GM12864 (cell line): ENCODE measurements at regions not wholly inside any gene's neighbourhood (a gene's known extent, or its start where the extent isn't known, plus 50 kb on each side); places are given as distances from the start of the nearest gene placed in this dataset.
"Not testable (repeated sequence)": the region's sequence is repeated elsewhere in the genome, so short reads cannot be mapped to it uniquely, and the experiment has no call there.

ENCODE experiments used
- DNase-seq: peaks from one replicate; pipeline ENCODE4 v3.0.0-alpha.2; 2011; ENCODE audit warnings: low read depth
- H3K4me3 ChIP-seq: 2 replicates; pipeline ENCODE4 v1.5.1; 2011; ENCODE audit warnings: mild to moderate bottlenecking, low read depth, low read length, control low read depth
- TF ChIP-seq, protein P1 (sequence below): IDR thresholded peaks from 2 replicates; pipeline ENCODE4 v1.5.1; 2011; ENCODE audit warnings: low read depth, mild to moderate bottlenecking, moderate library complexity, low read length, control low read depth, inconsistent platforms; ENCODE audit errors: missing control alignments

DNA sequence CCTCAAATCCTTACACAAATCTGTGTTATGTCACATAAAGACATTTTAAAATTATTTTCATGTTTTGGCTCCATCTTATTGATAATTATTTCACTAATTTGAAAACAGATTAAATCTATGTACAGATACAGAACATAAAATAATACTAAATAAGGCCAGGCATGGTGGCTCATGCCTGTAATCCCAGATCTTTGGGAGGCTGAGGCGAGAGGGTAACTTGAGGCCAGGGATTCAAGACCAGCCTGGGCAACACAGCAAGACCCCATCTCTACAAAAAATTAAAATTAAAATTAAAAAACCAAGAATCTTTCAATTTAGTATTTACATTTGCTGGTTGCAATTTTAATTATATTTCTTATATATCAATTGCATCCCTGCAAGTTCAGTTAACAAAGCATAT is 246.4 kb upstream of the MKLN1 start:
- TF ChIP-seq, protein P1, sequence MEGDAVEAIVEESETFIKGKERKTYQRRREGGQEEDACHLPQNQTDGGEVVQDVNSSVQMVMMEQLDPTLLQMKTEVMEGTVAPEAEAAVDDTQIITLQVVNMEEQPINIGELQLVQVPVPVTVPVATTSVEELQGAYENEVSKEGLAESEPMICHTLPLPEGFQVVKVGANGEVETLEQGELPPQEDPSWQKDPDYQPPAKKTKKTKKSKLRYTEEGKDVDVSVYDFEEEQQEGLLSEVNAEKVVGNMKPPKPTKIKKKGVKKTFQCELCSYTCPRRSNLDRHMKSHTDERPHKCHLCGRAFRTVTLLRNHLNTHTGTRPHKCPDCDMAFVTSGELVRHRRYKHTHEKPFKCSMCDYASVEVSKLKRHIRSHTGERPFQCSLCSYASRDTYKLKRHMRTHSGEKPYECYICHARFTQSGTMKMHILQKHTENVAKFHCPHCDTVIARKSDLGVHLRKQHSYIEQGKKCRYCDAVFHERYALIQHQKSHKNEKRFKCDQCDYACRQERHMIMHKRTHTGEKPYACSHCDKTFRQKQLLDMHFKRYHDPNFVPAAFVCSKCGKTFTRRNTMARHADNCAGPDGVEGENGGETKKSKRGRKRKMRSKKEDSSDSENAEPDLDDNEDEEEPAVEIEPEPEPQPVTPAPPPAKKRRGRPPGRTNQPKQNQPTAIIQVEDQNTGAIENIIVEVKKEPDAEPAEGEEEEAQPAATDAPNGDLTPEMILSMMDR = no peak
- no peak overlapping the region for H3K4me3 ChIP-seq
- DNase-seq = no peak

DNA sequence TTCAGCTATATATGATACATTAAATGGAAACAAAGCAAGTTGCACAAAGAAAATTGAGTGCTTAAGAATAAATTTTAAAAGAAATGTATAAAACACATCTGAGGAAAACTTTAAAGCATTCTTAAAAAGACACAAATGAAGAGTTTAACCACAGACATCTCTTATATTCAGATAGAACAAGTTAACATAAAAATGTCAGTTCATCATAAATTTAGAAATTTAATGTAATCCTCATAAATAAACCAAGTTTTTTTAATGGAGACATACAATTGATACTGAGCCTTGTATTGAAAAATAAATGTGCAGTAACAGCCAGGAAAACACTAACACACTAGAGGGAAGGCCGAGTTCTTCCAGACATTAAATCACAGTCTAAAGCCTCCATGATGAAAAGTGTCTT is 243.9 kb upstream of the MKLN1 start:
- DNase-seq = no peak
- no peak overlapping the region for H3K4me3 ChIP-seq
- TF ChIP-seq, protein P1 = no peak

DNA sequence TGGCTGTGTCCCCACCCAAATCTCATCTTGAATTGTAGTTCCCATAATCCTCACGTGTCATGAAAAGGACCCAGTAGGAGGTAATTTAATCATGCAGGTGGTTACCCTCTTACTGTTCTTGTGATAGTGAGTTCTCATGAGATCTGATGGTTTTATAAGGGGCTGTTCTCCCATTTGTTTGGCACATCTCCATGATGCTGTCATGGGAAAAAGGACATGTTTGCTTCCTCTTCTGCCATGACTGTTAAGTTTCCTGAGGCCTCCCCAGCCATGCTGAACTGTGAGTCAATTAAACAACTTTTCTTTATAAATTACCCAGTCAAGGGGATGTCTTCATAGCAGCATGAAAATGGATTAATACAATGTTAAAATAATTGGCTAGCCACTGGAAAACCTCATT is 243.3 kb upstream of the MKLN1 start:
- DNase-seq, H3K4me3 ChIP-seq: not testable (repeated sequence)

DNA sequence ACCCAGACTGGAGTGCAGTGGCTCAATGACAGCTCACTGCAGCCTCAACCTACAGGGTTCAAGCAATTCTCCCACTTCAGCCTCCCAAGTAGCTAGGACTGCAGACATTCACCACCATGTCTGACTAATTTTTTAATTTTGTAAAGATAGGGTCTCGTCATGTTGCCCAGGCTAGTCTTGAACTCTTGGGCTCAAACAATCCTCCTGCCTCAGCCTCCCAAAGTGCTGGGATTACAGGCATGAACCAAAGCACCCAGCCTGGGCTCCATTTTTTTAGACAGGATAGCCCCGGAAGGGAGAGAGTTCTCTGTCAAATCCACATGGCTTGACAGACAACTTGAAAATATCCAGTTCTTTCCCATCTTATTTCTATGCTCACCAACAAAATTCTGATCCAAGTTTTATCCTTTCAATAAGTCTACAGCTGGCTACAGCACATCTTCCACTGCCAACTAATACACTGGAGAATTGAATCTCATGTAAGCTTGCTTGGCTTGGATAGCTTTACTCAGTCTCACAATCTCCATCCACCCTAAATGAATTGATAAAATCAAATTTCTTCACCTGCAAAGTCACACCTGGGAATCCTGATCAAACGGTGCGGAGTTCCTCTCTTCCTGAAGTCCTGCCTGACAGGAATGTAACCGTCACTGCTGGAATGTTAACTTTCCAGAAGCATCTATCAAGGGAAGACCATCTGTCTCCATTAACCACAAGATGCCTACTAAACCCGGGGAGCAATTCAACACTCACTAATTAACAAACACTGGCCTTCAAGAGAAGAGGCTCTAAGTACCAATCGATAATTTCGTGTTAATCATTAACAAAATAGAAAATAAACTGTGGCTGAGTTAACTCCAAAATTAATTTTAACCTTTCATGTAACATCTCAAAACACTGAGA is 239.7 kb upstream of the MKLN1 start:
- TF ChIP-seq, protein P1 = no peak
- H3K4me3 ChIP-seq = no peak overlapping the region
- no peak for DNase-seq

DNA sequence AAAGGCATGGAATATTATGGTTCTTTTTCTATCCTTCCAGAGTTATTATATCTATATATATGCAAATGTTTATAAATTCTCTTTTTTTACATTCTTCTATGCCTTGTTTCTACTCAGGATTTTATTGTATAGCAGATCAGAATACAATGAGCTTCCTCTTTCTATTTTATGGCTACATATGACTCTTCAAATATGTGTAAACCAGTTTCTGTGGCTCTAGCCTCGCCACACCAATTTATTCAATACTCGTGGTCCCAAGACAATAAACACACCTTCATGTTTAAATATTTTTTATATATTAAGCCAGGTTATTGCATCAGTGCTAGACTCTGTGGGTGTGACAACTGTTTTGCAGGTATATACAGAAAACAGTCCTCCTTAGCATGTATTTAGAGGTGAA is 237.5 kb upstream of the MKLN1 start:
- no peak for DNase-seq
- TF ChIP-seq, protein P1 = no peak
- H3K4me3 ChIP-seq = no peak overlapping the region

DNA sequence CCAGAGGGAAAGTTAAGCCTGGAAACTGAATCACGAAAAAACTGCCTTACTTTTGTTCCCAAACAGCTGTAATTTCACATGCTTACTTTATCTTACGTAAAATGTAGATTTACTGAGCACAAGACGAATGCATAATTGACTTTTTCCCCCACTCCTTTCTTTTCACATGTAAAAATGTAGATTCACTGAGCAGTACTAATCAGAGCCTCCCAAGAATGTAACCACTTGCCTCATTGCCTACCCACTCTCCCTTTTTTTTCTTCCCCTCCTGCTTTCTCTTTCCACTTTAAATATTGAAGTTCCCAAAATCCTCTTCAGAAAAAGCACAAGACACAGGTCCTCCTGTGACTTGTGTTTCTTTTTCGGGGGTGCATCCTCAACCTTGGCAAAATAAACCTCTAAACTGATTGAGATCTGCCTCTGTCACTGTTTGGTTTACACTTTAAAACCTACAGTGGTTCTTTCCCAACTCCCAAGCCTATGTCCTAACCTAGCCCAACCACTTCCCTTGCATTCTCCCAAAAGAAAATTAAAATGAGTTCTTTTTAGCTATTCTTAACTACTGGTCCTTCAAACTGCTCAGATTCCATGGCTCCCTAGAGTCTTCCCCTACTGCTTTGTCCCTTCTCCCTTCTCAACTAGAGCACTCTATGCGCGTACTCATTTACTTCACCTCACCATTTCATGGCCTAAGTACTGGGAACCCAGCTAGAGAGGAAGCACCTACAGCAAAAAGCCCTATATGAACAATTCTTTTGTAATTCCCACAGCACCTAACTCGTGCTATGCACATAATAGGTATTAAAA is 236.6 kb upstream of the MKLN1 start:
- TF ChIP-seq, protein P1 = no peak
- no peak overlapping the region for H3K4me3 ChIP-seq
- DNase-seq = no peak

DNA sequence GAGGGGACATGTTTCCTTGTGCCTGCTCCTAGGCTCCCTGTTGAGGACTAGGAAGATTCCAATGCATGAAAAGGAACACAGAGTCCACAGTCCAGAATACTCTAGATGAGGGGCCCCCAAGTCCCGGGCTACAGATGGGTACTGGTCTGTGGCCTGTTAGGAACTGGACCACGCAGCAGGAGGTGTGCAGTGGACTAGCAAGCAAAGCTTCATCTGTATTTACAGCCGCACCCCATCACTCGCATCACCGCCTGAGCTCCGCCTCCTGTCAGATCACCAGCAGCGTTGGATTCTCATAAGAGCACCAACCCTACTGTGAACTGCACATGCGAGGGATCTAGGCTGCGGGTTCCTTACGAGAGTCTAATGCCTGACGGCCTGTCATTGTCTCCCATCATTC is 233.0 kb upstream of the MKLN1 start:
- no peak overlapping the region for H3K4me3 ChIP-seq
- DNase-seq = no peak
- TF ChIP-seq, protein P1 = no peak
